22Rv1 (cell line): ENCODE measurements at regions not wholly inside any gene's neighbourhood (a gene's known extent, or its start where the extent isn't known, plus 50 kb on each side); places are given as distances from the start of the nearest gene placed in this dataset.

Source experiments
- H3K27ac ChIP-seq: fragments of 450-650 bp; 2 replicates; pipeline ENCODE4 v1.5.1; 2017
- CTCF ChIP-seq: fragments of 450-650 bp; IDR thresholded peaks from 2 replicates; pipeline ENCODE4 v1.5.1; 2017; ENCODE audit warnings: mild to moderate bottlenecking
- ZFX ChIP-seq: fragments of 450-650 bp; IDR thresholded peaks from 2 replicates; pipeline ENCODE4 v1.6.1; 2017; ENCODE audit warnings: antibody characterized with exemption, borderline replicate concordance

DNA sequence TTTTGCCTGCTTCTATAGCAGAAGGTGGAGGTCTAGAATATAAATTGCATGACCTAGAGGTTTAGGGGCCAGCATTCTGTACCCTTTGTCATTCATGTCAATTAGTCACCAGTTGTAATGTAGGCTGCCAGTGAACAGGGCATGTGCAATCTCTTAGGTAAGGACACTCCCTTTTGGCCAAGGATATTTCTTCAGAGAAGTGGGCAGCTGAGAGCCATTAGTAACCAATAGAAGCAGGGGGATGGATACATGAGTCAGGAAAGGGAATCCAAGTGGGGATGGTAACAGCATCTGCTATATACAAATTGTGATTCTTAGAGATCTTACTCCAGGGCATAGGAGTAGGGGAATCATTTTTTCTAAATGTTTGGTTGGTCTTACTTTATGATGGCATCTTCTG, 494.2 kb upstream of the JAG1 start:
- TF ChIP-seq ZFX (no peak), CTCF (no peak)
- H3K27ac ChIP-seq, result no peak overlapping the region

GRCh38 chr20:11170025-11170424, 496.2 kb upstream of the JAG1 start:
- H3K27ac ChIP-seq, result no peak overlapping the region
- TF ChIP-seq CTCF (no peak), ZFX (no peak)

- no peak overlapping the region for H3K27ac ChIP-seq
- TF ChIP-seq CTCF, result no peak
- TF ChIP-seq ZFX, result no peak
Measured at GRCh38 chr20:11170565-11170964, 496.8 kb upstream of the JAG1 start.

- TF ChIP-seq CTCF (no peak), ZFX (no peak)
- no peak overlapping the region for H3K27ac ChIP-seq
Measured at GRCh38 chr20:11172881-11173280, 499.1 kb upstream of the JAG1 start.

DNA sequence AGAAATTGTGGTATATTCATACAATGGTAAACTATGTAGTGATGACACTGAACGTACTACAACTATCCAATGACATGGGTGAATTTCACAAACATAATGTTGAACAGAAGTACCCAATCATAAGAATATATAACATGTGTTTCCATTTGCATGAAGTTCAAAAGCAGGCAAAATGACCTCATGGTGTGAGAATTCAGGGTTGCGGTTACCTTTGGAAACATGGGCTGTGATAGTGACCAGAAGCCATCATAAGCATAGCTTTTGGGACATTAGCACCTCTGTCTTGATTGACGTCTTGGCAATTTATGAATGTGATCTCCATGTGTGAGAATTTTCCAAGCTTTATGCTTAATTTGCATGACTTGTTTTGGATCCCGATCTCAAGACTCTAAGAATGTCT, 500.1 kb upstream of the JAG1 start:
- no peak for TF ChIP-seq CTCF
- no peak for TF ChIP-seq ZFX
- no peak overlapping the region for H3K27ac ChIP-seq

DNA sequence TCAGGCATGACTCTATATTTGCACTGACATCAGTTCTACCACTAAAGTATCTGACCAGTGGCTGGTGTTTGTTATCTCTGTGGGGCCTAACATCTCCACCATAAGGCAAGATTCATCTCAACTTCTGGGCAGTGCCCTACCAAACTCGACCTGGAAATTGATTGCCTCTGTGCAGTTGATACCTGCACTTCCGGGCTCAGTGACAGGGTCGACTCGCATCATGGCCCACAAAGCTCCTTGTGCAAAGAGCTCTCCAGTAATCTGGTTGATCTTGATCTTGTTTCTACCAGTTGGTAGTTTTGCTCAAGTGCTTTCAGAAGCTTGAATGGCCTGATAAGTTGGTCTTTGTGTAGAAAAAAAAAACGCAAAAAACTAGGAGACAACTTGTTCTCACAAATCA, 501.1 kb upstream of the JAG1 start:
- no peak for TF ChIP-seq CTCF
- TF ChIP-seq ZFX, result no peak

DNA sequence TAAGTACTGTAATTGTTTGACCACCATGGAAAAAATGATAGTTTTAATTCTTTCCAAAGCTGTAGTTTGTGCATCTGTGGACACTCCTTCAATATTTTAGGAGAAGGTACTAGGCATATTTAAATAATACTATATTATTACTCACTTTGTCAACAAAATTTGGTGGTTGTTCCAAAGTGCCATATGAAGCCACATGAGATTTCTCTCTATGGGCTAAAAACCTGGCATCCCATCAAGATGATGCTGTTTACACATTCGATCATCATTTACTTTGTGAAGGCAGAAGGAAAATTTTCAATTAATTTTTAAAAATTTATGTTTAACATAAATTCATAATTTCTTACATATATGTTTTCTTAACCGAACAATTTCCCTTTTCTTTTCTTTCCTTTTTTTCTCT, 502.6 kb upstream of the JAG1 start:
- H3K27ac ChIP-seq, result no peak overlapping the region
- TF ChIP-seq ZFX (no peak), CTCF (no peak)

More for the DNA sequence above, 501.1 kb upstream of the JAG1 start:
- H3K27ac ChIP-seq, result no peak overlapping the region
